NCI-H2029 treated with DMSO at 0.1 percent for 48 hours (cell line): ENCODE measurements at regions not wholly inside any gene's neighbourhood (a gene's known extent, or its start where the extent isn't known, plus 50 kb on each side); places are given as distances from the start of the nearest gene placed in this dataset.
A peak's percentile ranks its signal among the peaks of the same experiment; 100 is the strongest.

Experiments used
- DNase-seq: peaks from one replicate; lab custom pipeline; 2025; lab: John Stamatoyannopoulos, UW

GRCh38 chr16:72270531-72270930, 98.6 kb upstream of the PMFBP1 start:
- DNase-seq = no peak

GRCh38 chr16:72266836-72267235, 94.9 kb upstream of the PMFBP1 start:
- DNase-seq = no peak

DNA sequence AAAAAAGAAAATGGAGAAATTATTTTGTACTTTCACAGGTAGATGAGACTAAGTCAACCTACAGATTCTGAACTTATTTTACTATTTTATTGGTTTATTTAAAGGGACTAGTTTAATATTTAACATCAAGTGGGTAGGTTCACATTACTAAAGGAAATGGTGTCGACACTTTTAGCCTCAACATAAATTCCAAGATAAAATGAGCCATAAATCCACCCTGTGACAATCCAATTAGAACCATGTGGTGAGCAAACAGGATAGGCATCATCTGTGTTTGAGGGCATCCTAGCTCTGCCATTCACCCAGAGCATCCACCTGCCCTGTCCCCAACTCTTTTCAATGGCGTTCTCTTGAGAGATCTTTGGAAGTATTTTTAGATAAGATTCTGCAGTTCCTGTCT, 92.8 kb upstream of the PMFBP1 start:
- no peak for DNase-seq

DNA sequence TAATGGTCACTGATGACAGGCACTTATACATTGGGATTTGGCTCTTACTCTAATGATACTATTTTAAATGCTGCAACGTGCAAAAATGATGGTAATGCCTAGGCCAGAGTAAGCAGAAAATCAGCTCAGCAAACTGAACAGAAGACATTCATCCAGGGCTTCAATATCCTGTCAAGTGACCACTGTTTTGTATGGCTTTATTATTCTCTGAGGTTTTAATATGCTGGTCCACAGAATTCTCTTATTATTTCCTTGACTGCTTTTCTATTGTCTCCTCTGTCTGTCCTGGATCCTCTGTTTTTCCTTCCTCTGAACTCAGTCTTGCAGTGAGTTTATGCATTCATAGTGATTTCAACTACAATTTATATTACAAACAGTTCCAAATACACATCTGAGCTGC, 90.8 kb upstream of the PMFBP1 start:
- no peak for DNase-seq

DNA sequence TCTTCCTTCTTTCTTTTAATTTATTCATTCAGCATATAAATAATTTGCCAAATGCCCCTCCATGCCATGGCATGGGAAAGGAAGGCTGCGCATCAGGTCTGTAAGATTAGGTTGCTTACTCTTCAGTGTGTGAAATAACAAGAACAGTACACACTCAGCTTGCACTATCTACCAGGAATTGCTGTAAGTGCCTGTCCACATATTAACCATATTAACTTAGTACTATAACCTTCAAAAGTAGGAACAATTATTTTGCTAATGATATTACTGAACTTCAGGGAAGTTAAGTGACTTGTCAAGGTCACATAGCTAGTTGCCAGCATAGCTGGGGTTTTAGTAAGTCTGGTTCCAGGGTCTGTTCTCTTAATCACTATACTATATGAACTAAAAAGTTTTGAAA, 89.2 kb upstream of the PMFBP1 start:
- DNase-seq = no peak

GRCh38 chr16:72256398-72257066, 84.6 kb upstream of the PMFBP1 start:
- DNase-seq = no peak

DNA sequence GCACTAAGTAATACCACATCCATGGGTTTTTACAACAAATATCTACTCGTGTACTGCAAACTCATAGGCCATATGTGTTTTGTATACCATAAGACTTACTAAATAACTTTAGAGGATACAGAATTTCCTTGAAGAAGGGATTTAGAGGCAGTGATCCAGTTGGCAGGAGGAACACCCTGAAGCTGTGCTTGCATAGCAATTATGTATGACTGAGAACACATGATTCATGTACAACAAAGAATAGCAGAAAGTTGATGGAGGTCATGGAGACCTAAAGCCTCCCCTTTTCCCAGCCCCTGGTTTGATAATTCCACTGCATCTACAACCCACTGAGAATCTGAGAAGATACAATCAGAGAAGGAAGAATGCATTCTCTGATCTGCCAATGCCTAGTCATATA, 83.8 kb upstream of the PMFBP1 start:
- DNase-seq = no peak

GRCh38 chr16:72247821-72248253, 75.9 kb upstream of the PMFBP1 start:
- DNase-seq = no peak

GRCh38 chr16:72246423-72246822, 74.5 kb upstream of the PMFBP1 start:
- DNase-seq = no peak

DNA sequence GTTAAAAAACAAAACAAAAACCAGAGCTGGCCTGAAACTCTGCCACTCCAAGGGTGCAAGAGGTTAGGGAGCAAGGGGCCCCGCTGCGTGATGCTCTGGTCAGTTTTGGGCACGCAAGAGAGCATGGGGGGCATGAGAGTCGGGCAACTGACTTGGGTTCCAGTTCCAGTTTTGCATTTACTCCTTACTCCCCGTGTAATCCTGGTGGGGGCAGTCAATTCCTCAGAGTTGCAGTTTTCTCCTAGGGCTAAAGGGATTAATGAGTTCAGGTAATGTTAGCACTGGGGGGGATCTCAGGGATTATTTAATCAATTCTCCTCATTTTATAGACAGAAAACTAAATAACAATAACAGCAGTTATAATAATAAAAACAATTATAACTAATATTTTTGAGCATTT, 72.9 kb upstream of the PMFBP1 start:
- no peak for DNase-seq

GRCh38 chr16:72243621-72244020, 71.7 kb upstream of the PMFBP1 start:
- DNase-seq = no peak

GRCh38 chr16:72242757-72243156, 70.8 kb upstream of the PMFBP1 start:
- DNase-seq = no peak

- peak; percentile 12 for DNase-seq
Observed at GRCh38 chr16:72241930-72242329, 70.0 kb upstream of the PMFBP1 start.

DNA sequence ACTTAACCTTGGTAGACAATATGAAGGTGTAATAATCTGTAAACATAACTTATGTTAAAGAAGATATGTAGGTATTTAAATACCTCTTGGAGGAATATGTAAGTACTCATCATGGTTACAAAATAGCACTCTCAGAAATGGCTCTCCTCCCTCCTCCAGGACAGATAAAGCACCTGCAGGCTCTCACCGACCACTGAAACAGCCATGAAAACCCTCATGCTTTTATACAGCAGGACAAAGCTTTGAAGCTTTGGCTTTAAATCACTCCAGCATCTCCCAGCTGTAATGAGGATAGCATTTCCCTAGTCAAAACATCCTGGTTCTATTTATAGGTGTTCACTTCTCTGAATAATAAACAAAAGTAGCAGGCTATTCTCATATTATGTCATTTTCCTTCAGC, 69.1 kb upstream of the PMFBP1 start:
- DNase-seq = peak; percentile 34

DNA sequence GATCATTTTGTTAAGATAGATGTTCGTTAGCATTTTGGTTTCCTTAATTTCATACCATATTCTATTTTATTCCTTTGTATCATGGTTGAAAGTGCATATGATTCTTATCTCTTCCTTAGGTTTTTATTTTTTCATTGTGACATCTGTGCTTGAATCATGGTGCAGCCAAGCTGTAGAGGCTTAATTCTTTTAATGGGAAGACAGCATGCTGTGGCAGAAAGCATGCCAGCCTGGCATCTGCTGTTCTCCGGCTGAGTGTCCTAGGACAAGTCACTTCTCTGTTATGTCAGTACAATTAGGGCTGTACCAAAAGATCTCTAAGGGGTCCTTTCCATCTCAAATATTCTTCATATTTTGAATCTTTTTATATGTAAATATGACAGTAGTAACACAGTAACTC, 68.5 kb upstream of the PMFBP1 start:
- no peak for DNase-seq

DNA sequence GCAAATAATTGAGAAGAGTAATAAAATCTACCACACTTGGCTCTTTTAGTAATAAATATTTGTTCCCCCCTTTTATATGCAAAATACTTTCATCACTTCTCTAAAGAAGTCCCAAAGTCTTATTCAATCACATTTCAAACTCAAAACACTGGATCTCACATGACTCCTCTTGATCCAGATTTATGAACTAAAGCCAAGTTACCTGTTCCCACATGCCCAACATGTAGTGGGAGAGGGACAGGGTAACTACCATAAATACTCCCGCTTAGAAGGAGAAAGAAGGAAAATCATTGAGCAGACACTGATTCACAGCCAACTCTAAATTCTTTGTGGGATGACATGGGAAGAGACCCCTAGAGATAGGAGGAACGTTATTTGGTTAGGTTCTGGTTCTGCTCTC, 64.9 kb upstream of the PMFBP1 start:
- DNase-seq = no peak

GRCh38 chr16:72234387-72234786, 62.4 kb upstream of the PMFBP1 start:
- DNase-seq = no peak

- no peak for DNase-seq
Observed at GRCh38 chr16:72228014-72228413, 56.1 kb upstream of the PMFBP1 start.

DNA sequence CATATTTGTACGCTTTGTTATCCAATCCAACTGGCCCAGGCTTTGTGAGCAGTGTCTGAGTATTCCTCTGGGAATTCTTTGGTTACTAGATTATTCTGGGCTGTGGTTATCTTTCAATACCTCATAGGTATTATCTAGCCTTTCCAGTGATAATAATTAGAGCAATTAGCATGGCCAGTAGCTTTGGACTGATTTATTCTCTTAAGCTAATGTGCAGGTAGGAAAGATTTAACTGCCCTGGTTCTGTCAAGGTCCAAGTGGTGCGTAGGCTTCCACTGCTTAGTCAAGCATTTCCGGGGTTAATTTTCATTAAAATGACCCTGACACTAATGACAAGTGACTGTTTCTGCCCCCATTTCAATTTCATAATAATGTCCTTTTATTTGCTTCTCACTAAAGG, 54.2 kb upstream of the PMFBP1 start:
- DNase-seq = no peak

DNA sequence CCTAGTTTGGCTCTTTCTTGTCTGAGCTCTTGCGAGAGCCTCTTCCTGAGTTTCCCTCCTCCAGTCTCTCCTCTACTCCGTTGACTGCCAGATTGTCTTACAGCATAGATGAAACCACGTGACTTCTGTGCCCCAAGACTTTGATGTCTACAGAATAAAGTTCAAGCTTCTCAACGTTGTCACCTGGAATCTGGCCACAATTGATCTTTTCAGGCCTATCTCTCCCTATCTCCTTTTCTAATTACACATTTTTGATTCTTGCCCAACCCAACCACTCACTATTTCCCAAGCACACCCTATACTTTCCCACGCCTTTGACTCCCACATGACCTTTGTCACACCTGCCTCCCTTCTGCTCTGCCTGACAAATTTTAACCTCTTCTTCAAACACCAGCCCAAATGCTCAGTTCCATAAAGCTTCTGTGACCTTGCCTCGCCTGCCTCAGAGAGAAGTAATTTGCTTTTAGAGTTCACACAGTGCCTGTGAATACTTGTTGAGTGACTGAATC, 52.4 kb upstream of the PMFBP1 start:
- no peak for DNase-seq

GRCh38 chr16:72222503-72222902, 50.5 kb upstream of the PMFBP1 start:
- no peak for DNase-seq
